H9 (cell line): ENCODE measurements at regions not wholly inside any gene's neighbourhood (a gene's known extent, or its start where the extent isn't known, plus 50 kb on each side); places are given as distances from the start of the nearest gene placed in this dataset.

Experiments
- DNase-seq: peaks from one replicate; pipeline ENCODE4 v3.0.0-alpha.2; 2017
- H2AFZ ChIP-seq: one replicate; pipeline ENCODE4 v1.6.1; 2013; ENCODE audit warnings: mild to moderate bottlenecking, low read length, control low read depth, moderate library complexity
- H2AK5ac ChIP-seq: 2 replicates; pipeline ENCODE4 v1.6.1; 2013; ENCODE audit warnings: low read length, control low read depth, mixed read lengths; ENCODE audit not compliant: insufficient read length
- H2BK120ac ChIP-seq: one replicate; pipeline ENCODE4 v1.6.1; 2013; ENCODE audit warnings: low read depth, mild to moderate bottlenecking, low read length, control low read depth, inconsistent platforms; ENCODE audit not compliant: poor library complexity, severe bottlenecking
- H2BK12ac ChIP-seq: 2 replicates; pipeline ENCODE4 v1.6.1; 2013; ENCODE audit warnings: low read length, control low read depth, mixed read lengths, low read depth; ENCODE audit not compliant: insufficient read length
- H2BK15ac ChIP-seq: 2 replicates; pipeline ENCODE4 v1.6.1; 2013; ENCODE audit warnings: low read depth, low read length, control low read depth
- H2BK20ac ChIP-seq: one replicate; pipeline ENCODE4 v1.6.1; 2013; ENCODE audit warnings: low read depth, mild to moderate bottlenecking, low read length, control low read depth, inconsistent platforms; ENCODE audit not compliant: poor library complexity, severe bottlenecking
- H2BK5ac ChIP-seq: 2 replicates; pipeline ENCODE4 v1.6.1; 2013; ENCODE audit warnings: low read length, control low read depth, mixed read lengths; ENCODE audit not compliant: insufficient read length
- H3K14ac ChIP-seq: 2 replicates; pipeline ENCODE4 v1.6.1; 2013; ENCODE audit warnings: low read length, control low read depth; ENCODE audit not compliant: insufficient read depth
- H3K18ac ChIP-seq: 2 replicates; pipeline ENCODE4 v1.6.1; 2013; ENCODE audit warnings: low read depth, mild to moderate bottlenecking, mixed read lengths, low read length, control low read depth; ENCODE audit not compliant: insufficient read length
- H3K23ac ChIP-seq: 2 replicates; pipeline ENCODE4 v1.6.1; 2013; ENCODE audit warnings: low read length, control low read depth, mixed read lengths, low read depth; ENCODE audit not compliant: insufficient read length
- H3K23me2 ChIP-seq: 2 replicates; pipeline ENCODE4 v1.6.1; 2013; ENCODE audit warnings: low read depth, mild to moderate bottlenecking, mixed read lengths, low read length, control low read depth; ENCODE audit not compliant: insufficient read length, poor library complexity, severe bottlenecking
- H3K27ac ChIP-seq: 2 replicates; pipeline ENCODE4 v1.5.1; 2013; ENCODE audit warnings: low read length, control low read depth, mixed read lengths, low read depth; ENCODE audit not compliant: insufficient read length
- H3K27me3 ChIP-seq: 2 replicates; pipeline ENCODE4 v1.6.1; 2013; ENCODE audit warnings: low read length, control low read depth, inconsistent platforms; ENCODE audit not compliant: insufficient read depth
- H3K4ac ChIP-seq: 2 replicates; pipeline ENCODE4 v1.6.1; 2013; ENCODE audit warnings: low read depth, mild to moderate bottlenecking, control low read depth, inconsistent platforms, low read length, moderate library complexity
- H3K4me1 ChIP-seq: 2 replicates; pipeline ENCODE4 v1.6.1; 2013; ENCODE audit warnings: low read length, control low read depth, inconsistent platforms; ENCODE audit not compliant: insufficient read depth
- H3K4me2 ChIP-seq: 2 replicates; pipeline ENCODE4 v1.6.1; 2013; ENCODE audit warnings: low read length, control low read depth, mixed read lengths; ENCODE audit not compliant: insufficient read length, insufficient read depth
- H3K56ac ChIP-seq: 2 replicates; pipeline ENCODE4 v1.6.1; 2013; ENCODE audit warnings: low read depth, mild to moderate bottlenecking, mixed read lengths, low read length, control low read depth; ENCODE audit not compliant: insufficient read length
- H3K79me1 ChIP-seq: 2 replicates; pipeline ENCODE4 v1.6.1; 2013; ENCODE audit warnings: low read depth, mild to moderate bottlenecking, moderate library complexity, low read length, control low read depth, inconsistent platforms; ENCODE audit not compliant: insufficient read depth, poor library complexity, severe bottlenecking
- H3K79me2 ChIP-seq: 2 replicates; pipeline ENCODE4 v1.6.1; 2013; ENCODE audit warnings: low read length, control low read depth, inconsistent platforms; ENCODE audit not compliant: insufficient read depth
- H3K9ac ChIP-seq: 2 replicates; pipeline ENCODE4 v1.6.1; 2013; ENCODE audit warnings: low read length, control low read depth, mixed read lengths; ENCODE audit not compliant: insufficient read length; ENCODE audit errors: extremely low read depth
- H3K9me3 ChIP-seq: one replicate; pipeline ENCODE4 v1.6.1; 2013; ENCODE audit warnings: low read depth, low read length, inconsistent platforms; ENCODE audit not compliant: control insufficient read depth
- H3T11ph ChIP-seq: one replicate; pipeline ENCODE4 v1.6.1; 2013; ENCODE audit warnings: mild to moderate bottlenecking, low read length, control low read depth, inconsistent platforms
- H4K20me1 ChIP-seq: one replicate; pipeline ENCODE4 v1.6.1; 2013; ENCODE audit not compliant: control insufficient read depth, insufficient read length, insufficient read depth
- H4K5ac ChIP-seq: 2 replicates; pipeline ENCODE4 v1.6.1; 2013; ENCODE audit warnings: low read depth, mild to moderate bottlenecking, mixed read lengths, low read length, control low read depth; ENCODE audit not compliant: insufficient read length
- H4K8ac ChIP-seq: replicated peaks from 2 replicates; pipeline ENCODE4 v1.6.1; 2013; ENCODE audit warnings: low read length, control low read depth, mixed read lengths, low read depth; ENCODE audit not compliant: insufficient read length
- H4K91ac ChIP-seq: 2 replicates; pipeline ENCODE4 v1.6.1; 2013; ENCODE audit warnings: low read depth, mild to moderate bottlenecking, moderate library complexity, mixed read lengths, low read length, control low read depth; ENCODE audit not compliant: insufficient read length
- H3K27ac Mint-ChIP-seq, 3 experiments: 2 replicates in 2 of 3; 3 replicates in 1 of 3; pipeline ENCODE4 v1.8.0; 2020 to 2021; ENCODE audit warnings: mixed read lengths in 3 of 3, mild to moderate bottlenecking in 1 of 3, moderate library complexity in 1 of 3
- H3K27me3 Mint-ChIP-seq: 2 replicates; pipeline ENCODE4 v1.8.0; 2021; ENCODE audit warnings: low read depth, mild to moderate bottlenecking, moderate library complexity, mixed read lengths
- H3K36me3 Mint-ChIP-seq, 3 experiments: 2 replicates in 2 of 3; 3 replicates in 1 of 3; pipeline ENCODE4 v1.8.0; 2020 to 2021; ENCODE audit warnings: low read depth in 3 of 3, mixed read lengths in 3 of 3; ENCODE audit not compliant: insufficient read depth in 1 of 3
- H3K4me1 Mint-ChIP-seq, 2 experiments: 2 replicates each; pipeline ENCODE4 v1.8.0; 2020; ENCODE audit warnings: mixed read lengths in 2 of 2
- H3K4me3 Mint-ChIP-seq, 2 experiments: 2 replicates in 1 of 2; 3 replicates in 1 of 2; pipeline ENCODE4 v1.8.0; 2020 to 2021; ENCODE audit warnings: mild to moderate bottlenecking in 2 of 2, mixed read lengths in 2 of 2, moderate library complexity in 1 of 2
- H3K9me3 Mint-ChIP-seq, 2 experiments: 2 replicates in 1 of 2; 3 replicates in 1 of 2; pipeline ENCODE4 v1.8.0; 2020; ENCODE audit warnings: mild to moderate bottlenecking in 2 of 2, mixed read lengths in 2 of 2, moderate library complexity in 1 of 2
- CTCF ChIP-seq: fragments of 200-600 bp; sonication (generic); conservative IDR thresholded peaks from 3 replicates; pipeline ENCODE4 v1.8.0; 2021; ENCODE audit warnings: antibody characterized with exemption, mild to moderate bottlenecking
- WGBS: extraction: QIAGEN DNeasy Blood & Tissue Kit; methylation state at CpG from one replicate; pipeline ENCODE4 v1.1.7; 2013; ENCODE audit warnings: missing lambda C conversion rate, low lambda C conversion rate, mixed read lengths; ENCODE audit not compliant: insufficient read length; ENCODE audit errors: extremely low coverage; 5-methylcytosine and 5-hydroxymethylcytosine counted together

- H3K9me3 Mint-ChIP-seq = peaks cover under 1 to 3% of the 10 kb centered on the region in 2 experiments; a peak in 2 of 5 replicates
- no peak overlapping the region for H2BK15ac ChIP-seq
- H3K4me1 ChIP-seq = peaks cover 13% of the 10 kb centered on the region
- no peaks in the 10 kb centered on the region for H4K20me1 ChIP-seq
- no peak overlapping the region for H2BK20ac ChIP-seq
- H4K5ac ChIP-seq = peak overlapping the region; percentile 2
- H3K4me2 ChIP-seq = no peak overlapping the region
- no peak overlapping the region for H3K27ac ChIP-seq
- no peak overlapping the region for H4K91ac ChIP-seq
- DNase-seq = peak; percentile 39
- no peaks in the 10 kb centered on the region for H3K9me3 ChIP-seq
- H2AFZ ChIP-seq = no peak overlapping the region
- no peak for TF ChIP-seq CTCF
- H2BK12ac ChIP-seq = no peak overlapping the region
- no peak overlapping the region for H3K4me3 Mint-ChIP-seq
- H3T11ph ChIP-seq = no peak overlapping the region
- H3K27ac Mint-ChIP-seq = no peak overlapping the region
- H3K79me1 ChIP-seq = no peaks in the 10 kb centered on the region
- H2BK5ac ChIP-seq = no peak overlapping the region
- no peak overlapping the region for H3K9ac ChIP-seq
- H3K18ac ChIP-seq = no peak overlapping the region
- H3K4ac ChIP-seq = no peak overlapping the region
- no peaks in the 10 kb centered on the region for H3K27me3 ChIP-seq
- no peaks in the 10 kb centered on the region for H3K79me2 ChIP-seq
- no peak overlapping the region for H3K56ac ChIP-seq
- no peak overlapping the region for H4K8ac ChIP-seq
- H2BK120ac ChIP-seq = no peak overlapping the region
- no CpG with 5 or more reads among the region's 13 CpGs for WGBS
- no peak overlapping the region for H3K23ac ChIP-seq
- H3K36me3 Mint-ChIP-seq = peaks cover 0 to 2% (median 0%) of the 10 kb centered on the region in 3 experiments; a peak in 1 of 7 replicates
- no peak overlapping the region for H3K14ac ChIP-seq
- no peaks in the 10 kb centered on the region for H3K23me2 ChIP-seq
- H3K4me1 Mint-ChIP-seq = peaks cover 22 to 37% of the 10 kb centered on the region in 2 experiments
- H2AK5ac ChIP-seq = no peak overlapping the region
- H3K27me3 Mint-ChIP-seq = peaks cover 9% of the 10 kb centered on the region
Observed at GRCh38 chr1:5747426-5748285, 244.6 kb downstream of the NPHP4 start.
